ENCODE measurements at regions not wholly inside any gene's neighbourhood (a gene's known extent, or its start where the extent isn't known, plus 50 kb on each side); places are given as distances from the start of the nearest gene placed in this dataset.

GRCh38 chr9:97768746-97769145 lies 71.6 kb upstream of the XPA start:
- TF ChIP-seq, protein P1, sequence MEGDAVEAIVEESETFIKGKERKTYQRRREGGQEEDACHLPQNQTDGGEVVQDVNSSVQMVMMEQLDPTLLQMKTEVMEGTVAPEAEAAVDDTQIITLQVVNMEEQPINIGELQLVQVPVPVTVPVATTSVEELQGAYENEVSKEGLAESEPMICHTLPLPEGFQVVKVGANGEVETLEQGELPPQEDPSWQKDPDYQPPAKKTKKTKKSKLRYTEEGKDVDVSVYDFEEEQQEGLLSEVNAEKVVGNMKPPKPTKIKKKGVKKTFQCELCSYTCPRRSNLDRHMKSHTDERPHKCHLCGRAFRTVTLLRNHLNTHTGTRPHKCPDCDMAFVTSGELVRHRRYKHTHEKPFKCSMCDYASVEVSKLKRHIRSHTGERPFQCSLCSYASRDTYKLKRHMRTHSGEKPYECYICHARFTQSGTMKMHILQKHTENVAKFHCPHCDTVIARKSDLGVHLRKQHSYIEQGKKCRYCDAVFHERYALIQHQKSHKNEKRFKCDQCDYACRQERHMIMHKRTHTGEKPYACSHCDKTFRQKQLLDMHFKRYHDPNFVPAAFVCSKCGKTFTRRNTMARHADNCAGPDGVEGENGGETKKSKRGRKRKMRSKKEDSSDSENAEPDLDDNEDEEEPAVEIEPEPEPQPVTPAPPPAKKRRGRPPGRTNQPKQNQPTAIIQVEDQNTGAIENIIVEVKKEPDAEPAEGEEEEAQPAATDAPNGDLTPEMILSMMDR (IDR thresholded peaks at IDR 0.05; ENCODE audit: insufficient read depth, low read depth, low read length), result no peak
- no peak for TF ChIP-seq EZH2 (IDR thresholded peaks at IDR 0.05; ENCODE audit: insufficient read depth, low read length)

Measured in astrocyte (in vitro differentiated cells and primary cell).